ENCODE measurements at regions not wholly inside any gene's neighbourhood (a gene's known extent, or its start where the extent isn't known, plus 50 kb on each side); places are given as distances from the start of the nearest gene placed in this dataset.

DNA sequence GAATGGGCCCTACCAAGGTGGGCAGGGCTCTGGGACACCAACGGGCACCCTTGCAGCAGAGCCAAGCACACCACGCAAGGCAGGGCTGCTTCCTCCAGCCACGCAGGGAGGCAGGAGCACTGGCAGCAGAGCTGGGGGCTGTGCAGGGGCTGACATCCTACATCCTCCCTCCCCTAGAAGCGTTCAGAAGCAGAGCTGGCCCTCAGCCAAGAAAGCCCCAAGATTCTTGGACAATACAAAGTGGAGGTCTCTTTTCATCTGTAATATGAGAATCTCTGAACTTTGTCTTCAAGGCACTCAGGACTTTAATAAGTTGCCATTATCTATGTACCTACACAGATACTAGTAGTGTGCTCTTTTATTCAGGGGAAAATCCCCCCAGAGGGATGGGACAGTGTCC lies 128.1 kb upstream of the AGAP1 start:
- no peak for DNase-seq (ENCODE audit: low read depth in 1 of 2, low spot score in 1 of 2)
- TF ChIP-seq GABPA (IDR thresholded peaks at IDR 0.05; ENCODE audit: low read depth) (no peak), SPI1 (IDR thresholded peaks at IDR 0.05; ENCODE audit: borderline replicate concordance, low read depth) (no peak), POLR2AphosphoS5 (IDR thresholded peaks at IDR 0.05; ENCODE audit: low read depth) (no peak)
- TF ChIP-seq, protein P1, sequence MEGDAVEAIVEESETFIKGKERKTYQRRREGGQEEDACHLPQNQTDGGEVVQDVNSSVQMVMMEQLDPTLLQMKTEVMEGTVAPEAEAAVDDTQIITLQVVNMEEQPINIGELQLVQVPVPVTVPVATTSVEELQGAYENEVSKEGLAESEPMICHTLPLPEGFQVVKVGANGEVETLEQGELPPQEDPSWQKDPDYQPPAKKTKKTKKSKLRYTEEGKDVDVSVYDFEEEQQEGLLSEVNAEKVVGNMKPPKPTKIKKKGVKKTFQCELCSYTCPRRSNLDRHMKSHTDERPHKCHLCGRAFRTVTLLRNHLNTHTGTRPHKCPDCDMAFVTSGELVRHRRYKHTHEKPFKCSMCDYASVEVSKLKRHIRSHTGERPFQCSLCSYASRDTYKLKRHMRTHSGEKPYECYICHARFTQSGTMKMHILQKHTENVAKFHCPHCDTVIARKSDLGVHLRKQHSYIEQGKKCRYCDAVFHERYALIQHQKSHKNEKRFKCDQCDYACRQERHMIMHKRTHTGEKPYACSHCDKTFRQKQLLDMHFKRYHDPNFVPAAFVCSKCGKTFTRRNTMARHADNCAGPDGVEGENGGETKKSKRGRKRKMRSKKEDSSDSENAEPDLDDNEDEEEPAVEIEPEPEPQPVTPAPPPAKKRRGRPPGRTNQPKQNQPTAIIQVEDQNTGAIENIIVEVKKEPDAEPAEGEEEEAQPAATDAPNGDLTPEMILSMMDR (IDR thresholded peaks at IDR 0.05; ENCODE audit: insufficient read depth, low read length): no peak
- TF ChIP-seq, protein P2, sequence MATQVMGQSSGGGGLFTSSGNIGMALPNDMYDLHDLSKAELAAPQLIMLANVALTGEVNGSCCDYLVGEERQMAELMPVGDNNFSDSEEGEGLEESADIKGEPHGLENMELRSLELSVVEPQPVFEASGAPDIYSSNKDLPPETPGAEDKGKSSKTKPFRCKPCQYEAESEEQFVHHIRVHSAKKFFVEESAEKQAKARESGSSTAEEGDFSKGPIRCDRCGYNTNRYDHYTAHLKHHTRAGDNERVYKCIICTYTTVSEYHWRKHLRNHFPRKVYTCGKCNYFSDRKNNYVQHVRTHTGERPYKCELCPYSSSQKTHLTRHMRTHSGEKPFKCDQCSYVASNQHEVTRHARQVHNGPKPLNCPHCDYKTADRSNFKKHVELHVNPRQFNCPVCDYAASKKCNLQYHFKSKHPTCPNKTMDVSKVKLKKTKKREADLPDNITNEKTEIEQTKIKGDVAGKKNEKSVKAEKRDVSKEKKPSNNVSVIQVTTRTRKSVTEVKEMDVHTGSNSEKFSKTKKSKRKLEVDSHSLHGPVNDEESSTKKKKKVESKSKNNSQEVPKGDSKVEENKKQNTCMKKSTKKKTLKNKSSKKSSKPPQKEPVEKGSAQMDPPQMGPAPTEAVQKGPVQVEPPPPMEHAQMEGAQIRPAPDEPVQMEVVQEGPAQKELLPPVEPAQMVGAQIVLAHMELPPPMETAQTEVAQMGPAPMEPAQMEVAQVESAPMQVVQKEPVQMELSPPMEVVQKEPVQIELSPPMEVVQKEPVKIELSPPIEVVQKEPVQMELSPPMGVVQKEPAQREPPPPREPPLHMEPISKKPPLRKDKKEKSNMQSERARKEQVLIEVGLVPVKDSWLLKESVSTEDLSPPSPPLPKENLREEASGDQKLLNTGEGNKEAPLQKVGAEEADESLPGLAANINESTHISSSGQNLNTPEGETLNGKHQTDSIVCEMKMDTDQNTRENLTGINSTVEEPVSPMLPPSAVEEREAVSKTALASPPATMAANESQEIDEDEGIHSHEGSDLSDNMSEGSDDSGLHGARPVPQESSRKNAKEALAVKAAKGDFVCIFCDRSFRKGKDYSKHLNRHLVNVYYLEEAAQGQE (IDR thresholded peaks at IDR 0.05; ENCODE audit: insufficient replicate concordance, low read depth): no peak
- Histone ChIP-seq H3K27ac (replicated peaks) (no peak overlapping the region), H3K27me3 (ENCODE audit: insufficient read depth, poor library complexity, severe bottlenecking) (no peaks in the 10 kb centered on the region), H3K4me3 (replicated peaks; ENCODE audit: insufficient read depth, low read length) (no peak overlapping the region)

DNA sequence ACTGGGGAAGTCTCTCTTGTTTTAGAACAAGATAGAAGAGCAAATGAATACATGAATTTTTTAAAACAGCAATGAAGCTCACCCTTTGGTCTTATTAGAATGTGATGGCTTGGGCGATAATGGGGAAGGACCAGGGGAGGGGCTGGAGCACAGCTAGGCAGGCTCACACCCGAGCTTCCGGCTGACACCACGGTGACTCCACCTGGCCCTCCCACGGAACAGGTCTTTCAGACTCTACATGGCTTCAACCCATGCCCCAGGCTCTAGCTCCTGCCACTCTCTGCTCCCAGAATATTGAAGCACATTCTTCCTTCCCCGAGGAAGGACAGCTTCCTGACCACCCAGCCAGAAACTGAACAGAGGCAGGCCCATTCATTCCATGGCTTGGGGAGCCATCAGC lies 127.5 kb upstream of the AGAP1 start:
- no peak for DNase-seq (ENCODE audit: low read depth in 1 of 2, low spot score in 1 of 2)
- Histone ChIP-seq H3K27ac (replicated peaks) (no peak overlapping the region), H3K27me3 (ENCODE audit: insufficient read depth, poor library complexity, severe bottlenecking) (no peaks in the 10 kb centered on the region), H3K4me3 (replicated peaks; ENCODE audit: insufficient read depth, low read length) (no peak overlapping the region)
- TF ChIP-seq POLR2AphosphoS5 (IDR thresholded peaks at IDR 0.05; ENCODE audit: low read depth): no peak
- TF ChIP-seq, protein P1 (IDR thresholded peaks at IDR 0.05; ENCODE audit: insufficient read depth, low read length): no peak
- no peak for TF ChIP-seq GABPA (IDR thresholded peaks at IDR 0.05; ENCODE audit: low read depth)
- TF ChIP-seq, protein P2 (IDR thresholded peaks at IDR 0.05; ENCODE audit: insufficient replicate concordance, low read depth): no peak
- TF ChIP-seq SPI1 (IDR thresholded peaks at IDR 0.05; ENCODE audit: borderline replicate concordance, low read depth): no peak

DNA sequence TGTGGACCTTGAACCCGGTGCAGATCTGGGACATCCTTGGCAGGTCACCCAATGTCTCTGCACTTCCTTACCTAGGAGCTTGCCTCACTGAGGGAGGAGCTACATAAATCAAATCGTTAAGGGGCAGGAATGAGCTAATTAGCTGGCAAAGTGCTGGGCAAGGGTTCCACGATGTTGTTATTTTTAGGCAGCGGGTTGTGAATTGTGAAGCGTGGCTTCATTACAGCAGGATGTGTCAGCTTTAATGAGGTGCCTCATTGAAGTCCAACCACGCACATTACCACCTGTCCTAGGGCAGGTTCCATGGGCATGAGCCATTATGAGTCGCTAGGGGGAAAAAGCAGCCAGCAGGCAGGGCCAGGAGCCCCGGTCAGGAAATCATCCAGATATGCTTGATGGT lies 127.0 kb upstream of the AGAP1 start:
- no peak overlapping the region for H3K4me3 ChIP-seq (replicated peaks; ENCODE audit: insufficient read depth, low read length)
- H3K27me3 ChIP-seq (ENCODE audit: insufficient read depth, poor library complexity, severe bottlenecking): no peaks in the 10 kb centered on the region
- TF ChIP-seq GABPA (IDR thresholded peaks at IDR 0.05; ENCODE audit: low read depth) (no peak), POLR2AphosphoS5 (IDR thresholded peaks at IDR 0.05; ENCODE audit: low read depth) (no peak), SPI1 (IDR thresholded peaks at IDR 0.05; ENCODE audit: borderline replicate concordance, low read depth) (no peak)
- TF ChIP-seq, protein P2 (IDR thresholded peaks at IDR 0.05; ENCODE audit: insufficient replicate concordance, low read depth): no peak
- TF ChIP-seq, protein P1 (IDR thresholded peaks at IDR 0.05; ENCODE audit: insufficient read depth, low read length): no peak
- no peak overlapping the region for H3K27ac ChIP-seq (replicated peaks)
- no peak for DNase-seq (ENCODE audit: low read depth in 1 of 2, low spot score in 1 of 2)
